ENCODE measurements at regions not wholly inside any gene's neighbourhood (a gene's known extent, or its start where the extent isn't known, plus 50 kb on each side); places are given as distances from the start of the nearest gene placed in this dataset.

DNA sequence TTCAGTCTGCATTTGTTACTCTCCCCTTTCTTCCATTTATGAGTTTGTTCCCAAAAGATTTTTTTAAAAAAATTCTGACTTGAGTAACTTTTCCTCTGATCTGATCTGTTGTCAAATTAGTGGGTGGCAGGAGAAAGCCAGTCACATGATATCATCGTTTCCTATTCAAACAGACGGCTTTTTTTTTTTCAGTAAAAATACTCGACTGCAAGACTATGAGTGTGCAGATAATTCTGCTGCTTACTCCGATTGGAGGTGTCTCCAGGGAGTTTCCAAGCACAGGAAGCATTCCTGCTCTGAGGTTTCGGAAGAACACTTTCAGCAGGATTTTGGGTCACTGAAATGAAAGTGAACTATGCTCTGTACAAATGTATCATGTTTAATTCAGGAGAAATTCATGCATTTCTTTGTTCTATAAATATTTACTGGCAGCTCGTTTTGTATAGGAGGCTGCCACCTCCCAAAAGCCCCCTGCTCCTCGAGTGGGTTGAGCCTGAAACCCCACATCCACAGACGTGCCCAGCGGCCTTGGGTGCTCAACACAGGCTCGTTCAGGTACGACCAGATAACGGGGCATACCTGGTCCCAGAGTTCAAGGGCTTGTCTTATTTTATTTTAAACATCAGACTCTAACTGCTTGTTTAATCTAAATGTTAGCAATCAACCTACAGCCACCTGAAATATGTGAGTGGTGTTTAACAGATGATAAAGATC lies 126.9 kb upstream of the ZNF516 start:
- TF ChIP-seq Cebpa-rat (IDR thresholded peaks at IDR 0.05) = no peak
- no peaks in the 10 kb centered on the region for H3K27me3 ChIP-seq
- H3K4me2 ChIP-seq = peak overlapping the region; percentile 48

DNA sequence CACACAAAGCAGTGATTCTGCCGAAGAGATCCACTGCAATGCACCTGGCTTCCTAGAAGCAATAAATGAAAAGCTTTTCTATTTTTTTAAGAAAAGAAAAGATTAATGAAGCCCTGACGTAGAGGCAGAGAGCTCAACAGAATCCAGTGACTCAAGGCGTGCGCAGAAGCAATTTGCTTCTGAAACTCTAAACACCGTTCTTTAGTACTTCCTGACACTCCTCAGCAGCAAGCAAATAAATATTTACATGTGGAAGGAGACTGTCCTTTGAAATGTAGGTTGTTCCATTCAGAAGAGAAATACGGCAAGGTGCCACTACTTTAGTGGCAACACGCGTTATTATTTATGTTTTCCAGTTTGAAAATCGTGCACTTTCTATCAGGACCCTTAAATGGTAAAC lies 126.2 kb upstream of the ZNF516 start:
- H3K9ac ChIP-seq = 0 out of 2 replicates have a peak overlapping the region, but pooled peaks have one; percentile 21
- no peak overlapping the region for H3K4me3 ChIP-seq
- no peaks in the 10 kb centered on the region for H3K9me3 ChIP-seq
- TF ChIP-seq Cebpa-rat (IDR thresholded peaks at IDR 0.05) = no peak
- peaks cover 18% of the 10 kb centered on the region for H3K4me1 ChIP-seq
- H3K27ac ChIP-seq = no peak overlapping the region
- H3K36me3 ChIP-seq = no peaks in the 10 kb centered on the region
- H4K20me1 ChIP-seq = no peaks in the 10 kb centered on the region
- peak overlapping the region; percentile 48 for H3K4me2 ChIP-seq
- no peaks in the 10 kb centered on the region for H3K27me3 ChIP-seq

More for the DNA sequence above, 126.9 kb upstream of the ZNF516 start:
- Histone ChIP-seq H3K4me1 (peaks cover 18% of the 10 kb centered on the region), H3K27ac (no peak overlapping the region), H3K9me3 (no peaks in the 10 kb centered on the region), H3K4me3 (no peak overlapping the region), H3K9ac (peak overlapping the region; percentile 21; the same call in 1 of the 2 replicates), H4K20me1 (no peaks in the 10 kb centered on the region), H3K36me3 (no peaks in the 10 kb centered on the region)

- Histone ChIP-seq H3K4me1 (peaks cover 18% of the 10 kb centered on the region), H3K36me3 (no peaks in the 10 kb centered on the region), H3K4me2 (peak overlapping the region; percentile 48; the same call in 1 of the 2 replicates), H3K4me3 (no peak overlapping the region), H3K9ac (no peak overlapping the region), H3K27me3 (no peaks in the 10 kb centered on the region), H4K20me1 (no peaks in the 10 kb centered on the region), H3K9me3 (no peaks in the 10 kb centered on the region), H3K27ac (no peak overlapping the region)
- no peak for TF ChIP-seq Cebpa-rat (IDR thresholded peaks at IDR 0.05)
Measured at GRCh38 chr18:76620321-76621170, 125.5 kb upstream of the ZNF516 start.

- no peak overlapping the region for H3K9ac ChIP-seq
- no peaks in the 10 kb centered on the region for H4K20me1 ChIP-seq
- H3K27me3 ChIP-seq = no peaks in the 10 kb centered on the region
- no peaks in the 10 kb centered on the region for H3K9me3 ChIP-seq
- peak overlapping the region; percentile 26; the same call in 1 of the 2 replicates for H3K4me2 ChIP-seq
- H3K4me1 ChIP-seq = peaks cover 18% of the 10 kb centered on the region
- TF ChIP-seq Cebpa-rat (IDR thresholded peaks at IDR 0.05) = no peak
- H3K36me3 ChIP-seq = no peaks in the 10 kb centered on the region
- H3K27ac ChIP-seq = no peak overlapping the region
- H3K4me3 ChIP-seq = no peak overlapping the region
Measured at GRCh38 chr18:76619621-76620315, 124.7 kb upstream of the ZNF516 start.

- no peak overlapping the region for H3K4me2 ChIP-seq
- no peak overlapping the region for H3K9ac ChIP-seq
- no peaks in the 10 kb centered on the region for H3K36me3 ChIP-seq
- no peaks in the 10 kb centered on the region for H3K9me3 ChIP-seq
- no peak overlapping the region for H3K27ac ChIP-seq
- no peaks in the 10 kb centered on the region for H3K27me3 ChIP-seq
- H3K4me1 ChIP-seq = peaks cover 18% of the 10 kb centered on the region
- H3K4me3 ChIP-seq = no peak overlapping the region
- TF ChIP-seq Cebpa-rat (IDR thresholded peaks at IDR 0.05) = no peak
- H4K20me1 ChIP-seq = no peaks in the 10 kb centered on the region
Measured at GRCh38 chr18:76619261-76619620, 124.2 kb upstream of the ZNF516 start.

- Histone ChIP-seq H3K4me2 (no peak overlapping the region), H3K9ac (no peak overlapping the region), H3K27me3 (no peaks in the 10 kb centered on the region), H3K27ac (no peak overlapping the region), H3K36me3 (no peaks in the 10 kb centered on the region), H3K9me3 (no peaks in the 10 kb centered on the region), H3K4me1 (peaks cover 18% of the 10 kb centered on the region), H3K4me3 (no peak overlapping the region), H4K20me1 (no peaks in the 10 kb centered on the region)
- no peak for TF ChIP-seq Cebpa-rat (IDR thresholded peaks at IDR 0.05)
Measured at GRCh38 chr18:76618721-76619120, 123.7 kb upstream of the ZNF516 start.

DNA sequence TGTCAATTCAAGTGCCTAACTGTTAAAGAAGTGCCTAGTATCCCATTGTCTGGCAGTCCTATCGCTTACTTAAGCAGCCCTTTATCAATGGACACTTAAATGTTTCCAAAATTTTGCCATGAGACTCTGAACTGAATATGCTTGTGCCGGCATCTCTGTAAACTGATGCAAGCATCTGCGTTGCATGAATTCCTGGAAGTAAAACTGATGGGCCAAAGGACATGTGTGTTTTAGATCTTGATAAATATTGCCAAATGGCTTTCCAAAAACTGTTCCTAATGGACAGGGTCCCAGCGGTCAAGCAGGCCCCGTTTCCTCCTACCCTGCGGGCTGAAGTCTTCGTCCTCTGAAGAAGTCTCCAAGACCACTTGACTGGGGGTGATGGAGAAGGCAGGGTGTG lies 121.3 kb upstream of the ZNF516 start:
- no peak for TF ChIP-seq Cebpa-rat (IDR thresholded peaks at IDR 0.05)
- no peak overlapping the region for H3K27ac ChIP-seq
- H3K4me3 ChIP-seq = no peak overlapping the region
- peaks cover 9% of the 10 kb centered on the region for H3K4me1 ChIP-seq
- no peak overlapping the region for H3K4me2 ChIP-seq
- no peaks in the 10 kb centered on the region for H3K9me3 ChIP-seq
- H4K20me1 ChIP-seq = no peaks in the 10 kb centered on the region
- no peaks in the 10 kb centered on the region for H3K36me3 ChIP-seq
- no peak overlapping the region for H3K9ac ChIP-seq
- no peaks in the 10 kb centered on the region for H3K27me3 ChIP-seq

DNA sequence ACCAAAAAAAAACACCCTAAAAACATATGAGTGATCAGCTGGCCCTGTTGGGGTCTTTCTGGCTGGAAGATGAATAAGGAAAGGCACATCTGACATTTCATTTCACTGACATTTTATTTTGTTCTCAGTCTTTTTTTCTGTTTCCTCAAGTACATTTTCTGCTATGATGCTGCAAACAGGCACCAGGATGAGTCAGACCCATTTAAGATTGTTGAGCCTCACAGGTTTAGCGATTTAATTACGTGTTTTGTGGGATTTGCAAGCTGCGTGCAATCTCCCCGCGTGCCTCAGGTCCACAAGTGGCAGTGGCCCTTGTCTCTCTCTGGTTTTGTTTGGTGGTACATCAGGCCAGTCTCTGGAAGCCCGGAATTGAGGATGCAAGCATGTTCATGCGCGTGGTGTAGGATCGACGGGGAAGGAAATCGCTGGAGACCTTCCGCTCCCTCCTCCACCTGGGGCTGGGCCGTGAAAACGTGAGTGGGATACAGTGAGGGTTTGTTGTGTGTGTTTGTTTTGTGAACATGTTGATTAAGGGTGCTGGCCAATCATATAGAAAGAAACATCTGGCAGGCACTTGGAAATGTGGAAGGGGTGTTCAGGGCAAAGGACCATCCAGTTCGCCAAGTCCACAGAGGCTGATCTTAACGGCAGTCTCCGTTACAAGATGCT lies 120.2 kb upstream of the ZNF516 start:
- Histone ChIP-seq H3K9ac (no peak overlapping the region), H4K20me1 (no peaks in the 10 kb centered on the region), H3K9me3 (no peaks in the 10 kb centered on the region), H3K27ac (no peak overlapping the region), H3K36me3 (no peaks in the 10 kb centered on the region), H3K27me3 (no peaks in the 10 kb centered on the region), H3K4me3 (no peak overlapping the region), H3K4me2 (no peak overlapping the region), H3K4me1 (peaks cover 4% of the 10 kb centered on the region; the same call in 1 of the 2 replicates)
- TF ChIP-seq Cebpa-rat (IDR thresholded peaks at IDR 0.05) = no peak

DNA sequence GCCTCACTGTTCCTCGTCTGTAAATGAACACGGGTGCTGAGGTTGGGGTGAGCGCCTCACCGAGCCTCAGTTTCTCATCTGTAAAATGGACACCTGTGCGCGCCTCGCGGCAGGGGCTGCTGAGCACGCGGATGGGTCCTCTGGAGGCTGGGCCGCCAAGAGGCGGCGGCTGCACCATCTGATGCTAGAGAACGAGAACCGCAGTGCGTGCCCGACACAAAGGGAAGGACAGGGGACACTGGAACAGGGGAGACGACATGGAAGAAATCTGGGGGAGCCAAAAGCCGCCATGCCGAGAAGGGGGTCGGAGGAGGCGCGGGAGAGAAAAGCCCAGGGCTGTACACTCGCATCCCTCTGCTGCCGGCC lies 118.7 kb upstream of the ZNF516 start:
- Histone ChIP-seq H3K9me3 (no peaks in the 10 kb centered on the region), H4K20me1 (no peaks in the 10 kb centered on the region), H3K4me1 (no peaks in the 10 kb centered on the region), H3K4me3 (no peak overlapping the region), H3K9ac (no peak overlapping the region), H3K36me3 (no peaks in the 10 kb centered on the region), H3K4me2 (no peak overlapping the region), H3K27me3 (no peaks in the 10 kb centered on the region), H3K27ac (no peak overlapping the region)
- TF ChIP-seq Cebpa-rat (IDR thresholded peaks at IDR 0.05) = no peak
